ENCODE measurements at regions not wholly inside any gene's neighbourhood (a gene's known extent, or its start where the extent isn't known, plus 50 kb on each side); places are given as distances from the start of the nearest gene placed in this dataset.

DNA sequence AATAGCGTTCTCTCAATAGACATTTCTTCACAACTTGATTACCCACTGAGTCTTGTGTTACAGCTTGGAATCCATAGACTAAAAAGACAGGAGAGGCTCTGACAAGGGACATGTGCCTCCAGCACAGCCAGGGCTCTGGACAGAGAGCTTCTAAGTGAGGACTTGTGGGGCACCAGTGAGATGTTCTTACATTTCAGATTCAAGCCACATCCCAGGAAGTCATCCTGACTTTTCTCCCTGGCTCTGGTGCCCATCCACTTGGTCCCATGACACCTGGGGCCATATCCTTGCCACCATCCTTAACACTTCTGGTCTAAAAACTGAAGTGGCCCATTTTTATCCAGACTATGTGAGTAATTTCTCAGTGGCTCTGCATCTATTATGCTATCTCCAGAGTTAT is 440.1 kb downstream of the TCERG1L start:
- no peak for DNase-seq (ENCODE audit: extremely low read depth in 1 of 11, low read depth in 9 of 11, low spot score in 4 of 11)

DNA sequence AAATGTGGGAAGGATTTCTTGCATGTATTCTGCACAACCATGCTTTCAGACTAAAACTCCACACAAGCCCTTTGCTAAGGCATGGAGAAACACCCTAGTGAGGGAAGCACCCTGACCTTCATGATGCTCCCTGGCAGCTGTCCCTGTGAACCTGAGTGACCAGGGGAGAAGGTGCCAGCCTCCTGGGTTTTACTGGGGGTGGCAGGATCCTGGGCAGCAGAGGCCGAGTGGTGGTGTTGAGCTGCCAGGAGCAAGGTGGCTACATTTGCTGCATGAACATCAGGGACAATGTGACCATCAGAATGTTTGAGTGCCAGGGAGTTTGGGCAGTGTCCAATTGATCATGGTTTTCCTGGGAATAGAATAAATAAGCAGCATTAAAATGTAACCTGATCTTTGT is 437.9 kb downstream of the TCERG1L start:
- DNase-seq (ENCODE audit: extremely low read depth in 1 of 11, low read depth in 9 of 11, low spot score in 4 of 11): no peak

DNA sequence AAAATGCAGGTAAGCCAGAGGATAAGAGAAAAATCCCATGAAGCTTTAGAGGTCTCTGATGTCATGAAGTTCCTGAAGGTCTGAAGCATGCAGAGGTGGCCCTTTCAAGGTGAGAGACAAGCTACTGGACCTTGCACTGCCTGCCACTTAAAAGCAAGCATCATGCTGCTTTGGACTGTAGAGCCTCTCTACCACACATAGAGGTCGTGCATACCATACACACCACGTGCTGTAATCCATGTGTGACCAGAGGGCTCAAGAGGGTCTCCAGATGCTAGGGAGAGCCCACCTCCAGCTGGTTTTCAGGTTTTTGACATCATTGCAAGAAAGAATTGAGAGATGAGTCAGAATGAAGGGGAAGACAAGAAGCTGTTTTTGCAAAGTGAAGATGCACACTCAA is 436.4 kb downstream of the TCERG1L start:
- DNase-seq (ENCODE audit: extremely low read depth in 1 of 11, low read depth in 9 of 11, low spot score in 4 of 11): no peak

DNA sequence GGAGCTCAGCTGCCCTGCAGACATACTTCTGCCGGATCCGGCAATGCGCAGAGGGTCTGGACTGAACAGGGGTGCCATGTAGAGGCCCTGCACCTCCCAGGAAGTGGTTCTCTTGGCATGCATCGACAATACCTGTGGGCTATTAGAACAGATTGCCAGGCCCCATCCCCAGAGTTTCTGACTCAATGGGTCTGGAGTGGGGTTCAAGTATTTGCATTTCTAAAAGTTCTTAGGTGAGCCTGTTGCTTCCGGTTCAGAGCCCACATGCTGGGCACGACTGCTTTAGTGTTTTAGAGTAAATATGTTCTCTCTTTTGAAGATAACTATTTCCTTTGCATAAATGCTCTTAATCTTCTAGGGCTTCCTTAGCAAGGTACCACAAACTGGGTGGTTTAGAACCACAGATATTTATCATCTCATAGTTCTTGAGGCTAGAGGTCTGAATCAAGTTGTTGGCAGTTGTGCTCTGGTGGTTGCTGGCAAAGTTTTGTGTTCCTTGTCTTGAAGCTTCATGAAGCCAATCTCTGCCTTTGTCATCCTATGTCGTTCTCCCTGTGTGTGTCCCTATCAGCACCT is 435.5 kb downstream of the TCERG1L start:
- DNase-seq (ENCODE audit: extremely low read depth in 1 of 11, low read depth in 9 of 11, low spot score in 4 of 11): no peak

DNA sequence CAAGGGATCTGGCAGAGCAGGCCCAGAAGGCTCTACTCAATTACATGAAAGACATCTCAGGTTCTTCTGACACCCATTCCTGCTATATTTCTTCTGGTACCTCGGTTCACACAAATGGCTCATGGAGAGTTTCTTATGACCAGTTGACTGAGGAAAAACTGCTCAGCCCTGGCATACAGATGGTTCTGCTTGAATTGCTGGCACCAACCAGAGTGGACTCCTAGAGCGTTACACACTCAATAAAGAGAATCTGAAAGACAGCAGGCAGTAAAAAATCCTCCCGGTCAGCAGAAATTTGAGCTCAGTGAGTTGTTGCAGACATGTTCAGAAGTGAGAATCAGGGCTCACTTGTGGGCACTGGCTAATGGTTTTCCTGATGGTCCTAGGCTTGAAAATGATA is 434.4 kb downstream of the TCERG1L start:
- DNase-seq (ENCODE audit: extremely low read depth in 1 of 11, low read depth in 9 of 11, low spot score in 4 of 11): peak in 1 of 11 donors; percentile 26

DNA sequence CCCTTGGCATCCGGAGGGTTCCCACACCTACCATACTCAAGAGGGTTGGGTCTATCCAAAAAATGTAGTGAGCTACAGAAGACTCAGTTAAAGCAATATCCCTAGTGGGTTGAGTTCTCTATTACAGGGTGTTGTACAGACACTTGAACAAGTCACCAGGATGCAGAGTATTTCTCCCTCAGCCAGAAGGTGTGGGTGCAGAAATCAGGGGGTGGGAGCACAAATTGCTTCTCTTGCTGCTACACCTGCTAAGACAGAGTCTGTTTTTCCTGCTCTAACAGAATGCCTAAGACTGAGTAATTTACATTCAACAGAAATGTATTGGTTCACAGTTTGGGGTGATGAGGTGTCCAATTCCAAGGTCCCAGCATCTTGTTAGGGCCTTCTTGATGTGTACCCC is 433.4 kb downstream of the TCERG1L start:
- no peak for DNase-seq (ENCODE audit: extremely low read depth in 1 of 11, low read depth in 9 of 11, low spot score in 4 of 11)

DNA sequence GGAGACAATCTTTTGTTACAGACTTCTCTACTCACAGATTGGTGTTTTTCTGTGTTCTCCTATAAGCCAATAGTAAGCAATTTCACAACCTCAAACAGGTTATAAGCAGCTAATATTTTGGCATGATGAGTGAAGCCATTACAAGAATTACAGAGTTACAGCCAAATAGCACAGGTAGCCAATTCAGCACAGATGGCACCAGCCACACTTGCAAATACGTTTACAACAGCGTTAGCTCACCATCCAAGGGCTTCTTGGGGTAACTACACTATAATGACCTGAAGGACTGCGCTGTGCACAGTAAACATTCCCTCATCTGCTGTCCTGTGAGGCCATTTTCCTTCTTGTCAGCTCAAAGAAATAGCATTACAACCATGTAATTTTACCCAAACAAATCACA is 428.6 kb downstream of the TCERG1L start:
- no peak for DNase-seq (ENCODE audit: extremely low read depth in 1 of 11, low read depth in 9 of 11, low spot score in 4 of 11)

DNA sequence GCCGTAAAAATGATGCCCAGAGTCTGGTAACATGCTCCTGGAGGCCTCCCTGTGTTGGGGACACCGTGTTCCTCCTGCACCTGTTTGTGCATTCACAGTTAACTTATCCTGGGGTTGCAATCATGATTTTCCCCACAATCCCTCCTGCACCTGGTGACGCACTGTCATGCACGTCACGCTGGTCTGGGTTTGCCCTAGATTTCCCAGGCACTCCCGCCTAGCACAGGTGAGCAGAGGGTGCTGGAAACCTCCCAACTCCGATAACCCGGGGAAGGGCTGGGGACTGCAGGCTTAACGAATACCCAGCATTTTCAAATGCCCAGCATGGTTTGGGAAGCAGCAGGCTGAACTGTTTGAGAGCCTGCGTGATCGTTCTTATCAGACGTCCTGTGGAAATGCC is 427.1 kb downstream of the TCERG1L start:
- no peak for DNase-seq (ENCODE audit: extremely low read depth in 1 of 11, low read depth in 9 of 11, low spot score in 4 of 11)

DNA sequence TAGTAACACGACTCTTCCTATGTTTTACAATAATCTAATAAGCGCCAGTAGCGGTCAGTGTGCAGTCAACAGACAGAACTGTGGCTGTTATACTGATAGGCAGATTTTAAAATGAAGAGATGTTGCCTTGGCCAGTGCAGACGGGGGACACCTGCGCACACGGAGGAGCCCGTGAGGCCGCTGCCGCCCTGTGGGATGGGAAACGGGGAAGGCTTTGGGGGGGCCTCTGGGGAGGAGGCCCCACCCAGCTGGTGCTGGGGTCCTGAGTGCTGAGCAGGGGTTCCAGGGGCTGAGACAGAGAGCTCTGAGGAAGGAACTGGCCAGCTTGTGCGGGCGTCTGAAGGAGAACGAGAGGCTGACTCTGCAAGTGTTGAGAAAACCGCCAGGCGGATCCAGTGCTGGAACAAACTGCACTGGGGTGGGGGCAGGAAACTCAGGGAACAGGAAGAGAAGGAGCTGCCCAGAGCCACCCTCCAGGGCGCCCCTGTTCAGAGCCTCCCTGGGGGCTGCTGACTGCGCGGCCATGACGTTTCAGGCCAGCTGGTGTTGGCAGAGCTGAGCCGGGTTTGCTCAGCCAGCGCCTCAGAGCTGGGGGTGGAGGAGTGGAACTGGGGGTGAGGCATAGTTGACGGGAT is 426.4 kb downstream of the TCERG1L start:
- peak in 3 of 11 donors; percentile 12 to 25 (median 22) for DNase-seq (ENCODE audit: extremely low read depth in 1 of 11, low read depth in 9 of 11, low spot score in 4 of 11)

DNA sequence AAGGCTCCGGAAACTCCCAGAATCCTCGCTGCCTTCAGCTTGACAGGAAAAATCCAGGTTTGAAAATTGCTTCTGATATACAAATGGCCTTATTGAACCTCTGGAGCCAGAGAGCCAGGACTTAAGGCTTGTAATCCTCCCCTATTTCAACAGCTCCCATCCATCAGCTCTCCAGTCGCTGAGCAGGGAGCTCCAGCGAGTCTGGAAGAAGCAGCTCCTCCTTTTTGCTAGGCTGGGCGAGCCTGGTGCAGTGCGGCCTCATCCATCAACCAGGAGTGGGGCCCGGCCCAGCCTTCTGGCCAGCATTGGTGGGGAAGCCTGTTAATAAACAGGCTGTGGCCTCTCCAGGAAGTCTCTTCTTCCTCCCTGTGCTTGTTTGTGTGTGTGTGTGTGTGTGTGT is 424.4 kb downstream of the TCERG1L start:
- DNase-seq (ENCODE audit: extremely low read depth in 1 of 11, low read depth in 9 of 11, low spot score in 4 of 11): no peak

DNA sequence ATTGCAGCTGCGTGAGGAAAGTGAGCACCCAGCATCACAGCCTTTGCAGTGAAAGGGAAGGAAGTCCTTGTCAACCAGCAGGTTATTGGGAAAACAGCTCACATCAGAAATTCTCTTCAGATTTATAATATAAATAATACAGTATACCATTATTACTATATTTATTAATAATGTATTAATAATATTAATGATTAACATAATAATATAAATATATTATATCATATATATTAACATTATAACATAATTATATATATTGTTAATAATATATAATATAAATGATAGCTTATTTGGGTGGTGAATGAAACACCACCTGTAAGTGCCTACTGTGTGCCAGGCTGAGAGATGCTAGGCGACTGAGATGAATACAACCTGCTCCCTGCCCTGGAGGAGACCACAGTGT is 423.0 kb downstream of the TCERG1L start:
- DNase-seq (ENCODE audit: extremely low read depth in 1 of 11, low read depth in 9 of 11, low spot score in 4 of 11): no peak

DNA sequence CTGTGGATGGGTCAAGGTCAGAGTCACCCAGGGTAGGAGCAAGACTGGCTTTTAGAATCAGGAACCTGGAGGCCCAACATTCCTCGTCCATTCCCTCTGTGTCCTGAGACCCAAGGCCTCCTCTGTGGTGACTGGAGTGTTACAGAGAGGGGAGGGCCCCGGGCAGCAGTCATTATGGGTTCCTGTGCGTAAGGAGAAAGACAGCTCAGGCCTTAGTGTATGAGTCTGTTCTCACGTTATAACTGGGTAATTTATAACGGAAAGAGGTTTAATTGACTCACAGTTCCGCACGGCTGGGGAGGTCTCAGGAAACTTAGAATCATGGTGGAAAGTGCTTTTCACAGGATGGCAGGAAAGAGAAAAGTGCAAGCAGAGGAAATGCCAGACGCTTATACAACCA is 422.3 kb downstream of the TCERG1L start:
- DNase-seq (ENCODE audit: extremely low read depth in 1 of 11, low read depth in 9 of 11, low spot score in 4 of 11): no peak

DNA sequence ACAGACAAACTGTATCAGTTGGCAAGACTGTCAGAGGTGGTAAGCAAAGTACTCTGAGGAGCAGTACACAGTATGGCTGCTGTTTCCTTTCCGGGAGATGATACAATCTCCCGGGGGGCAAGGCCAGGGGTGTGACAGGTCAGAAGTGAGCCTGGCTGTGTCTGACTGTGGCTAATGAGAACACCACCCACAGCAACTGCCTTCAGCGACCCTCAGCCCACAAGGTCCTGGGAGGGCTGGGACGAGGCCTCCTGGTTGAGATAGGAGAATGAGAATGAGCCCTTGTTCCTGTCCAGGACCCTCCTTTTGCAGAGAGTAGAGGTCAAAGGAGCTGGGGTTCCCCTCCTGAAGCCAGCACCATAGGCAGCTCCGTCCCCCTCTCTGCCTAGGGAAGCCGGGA is 421.7 kb downstream of the TCERG1L start:
- DNase-seq (ENCODE audit: extremely low read depth in 1 of 11, low read depth in 9 of 11, low spot score in 4 of 11): no peak

DNA sequence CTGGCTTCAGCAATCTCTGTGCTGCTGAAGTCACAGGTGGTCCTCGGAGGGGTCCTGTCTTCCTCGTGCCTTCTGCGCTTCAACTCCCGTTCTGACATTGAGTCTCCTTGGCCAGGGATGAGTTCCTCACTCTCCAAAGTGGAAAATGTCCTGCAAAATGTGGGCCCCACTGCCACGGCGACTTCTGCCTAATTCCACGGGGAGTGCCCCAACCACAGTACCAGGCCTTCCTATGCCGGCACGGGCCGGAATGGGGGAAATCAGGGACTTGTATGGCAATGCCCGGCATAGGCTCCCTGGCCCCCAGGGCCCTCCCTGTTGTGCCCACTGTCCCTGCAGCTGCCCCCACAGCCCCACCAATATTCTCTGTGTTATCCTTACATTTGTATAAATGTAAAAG is 420.5 kb downstream of the TCERG1L start:
- DNase-seq (ENCODE audit: extremely low read depth in 1 of 11, low read depth in 9 of 11, low spot score in 4 of 11): no peak

DNA sequence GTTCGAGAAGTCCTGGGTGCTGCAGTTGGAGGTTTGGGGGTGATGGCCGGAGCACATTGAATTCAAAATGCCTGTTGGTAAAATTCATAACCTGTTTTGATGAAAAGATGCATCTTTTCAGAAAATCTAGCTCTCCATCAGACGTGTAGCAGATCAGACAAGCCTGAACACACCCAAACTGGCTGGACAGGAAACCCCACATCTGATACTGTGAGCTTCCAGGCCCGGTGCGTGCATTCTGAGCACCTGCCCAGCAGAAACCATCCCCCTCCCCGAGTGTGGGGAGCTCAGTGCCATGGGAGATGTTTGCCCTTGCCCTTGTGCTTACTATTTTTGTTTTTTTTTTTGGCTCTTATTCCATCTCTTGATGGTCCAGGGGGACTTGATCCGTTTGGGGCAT is 417.1 kb downstream of the TCERG1L start:
- no peak for DNase-seq (ENCODE audit: extremely low read depth in 1 of 11, low read depth in 9 of 11, low spot score in 4 of 11)

DNA sequence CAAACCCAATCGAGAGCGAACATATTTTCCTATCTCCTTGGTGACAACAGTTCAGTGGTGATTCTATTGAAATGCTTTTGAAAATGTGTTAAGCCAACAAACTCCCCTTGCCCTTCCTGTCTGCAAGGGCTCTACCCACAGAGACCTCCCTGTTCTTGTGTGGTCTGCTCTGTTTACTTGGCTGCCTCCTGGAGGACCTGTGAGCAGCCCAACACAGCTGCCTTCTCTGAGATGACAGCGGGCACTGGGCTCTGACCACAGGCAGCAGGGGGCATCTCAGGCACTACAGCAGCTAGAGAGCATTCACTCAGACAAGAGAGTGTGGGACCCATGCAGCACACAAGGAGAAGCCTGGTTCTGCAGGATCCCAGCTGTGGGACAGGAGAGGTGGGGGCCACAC is 416.4 kb downstream of the TCERG1L start:
- DNase-seq (ENCODE audit: extremely low read depth in 1 of 11, low read depth in 9 of 11, low spot score in 4 of 11): no peak

DNA sequence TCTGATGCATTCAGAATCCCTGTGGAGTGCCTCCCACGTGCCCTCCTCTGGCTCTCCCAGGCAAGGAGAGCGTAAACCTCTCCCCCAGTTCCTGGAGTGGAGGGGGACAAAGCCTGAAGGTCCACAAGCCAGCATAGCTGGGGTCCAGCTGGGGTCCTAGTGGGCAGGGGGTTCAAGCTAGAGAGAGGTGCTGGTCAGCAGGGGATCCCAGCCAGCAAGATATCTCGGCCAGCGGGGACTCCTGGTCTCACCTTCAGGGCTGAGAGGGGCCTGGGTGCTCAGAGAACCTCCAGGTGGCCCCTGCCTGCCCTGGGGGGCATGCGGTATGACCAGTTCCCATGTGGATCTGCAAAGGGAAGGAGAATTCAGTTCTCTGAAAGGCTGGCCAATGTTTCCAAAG is 413.7 kb downstream of the TCERG1L start:
- DNase-seq (ENCODE audit: extremely low read depth in 1 of 11, low read depth in 9 of 11, low spot score in 4 of 11): no peak

DNA sequence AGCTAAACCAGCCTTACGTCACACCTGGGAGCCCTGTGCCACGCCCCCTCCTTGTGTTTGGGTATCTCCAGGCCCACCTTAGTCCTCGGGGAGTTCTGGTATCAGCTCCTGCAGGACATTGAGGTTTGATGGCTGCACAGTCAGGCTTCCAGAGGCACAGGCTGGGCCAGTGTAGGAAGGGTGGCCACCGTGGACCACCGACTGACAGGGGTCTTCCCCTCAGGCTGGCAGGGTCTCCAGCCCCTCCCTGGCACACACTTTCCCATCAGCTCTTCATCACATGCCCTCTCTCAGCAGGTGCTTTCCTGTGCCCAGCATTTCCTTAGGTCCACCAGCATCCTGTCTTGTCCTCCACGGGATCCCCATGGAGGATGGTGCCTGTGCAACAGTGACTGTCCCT is 413.1 kb downstream of the TCERG1L start:
- DNase-seq (ENCODE audit: extremely low read depth in 1 of 11, low read depth in 9 of 11, low spot score in 4 of 11): no peak

DNA sequence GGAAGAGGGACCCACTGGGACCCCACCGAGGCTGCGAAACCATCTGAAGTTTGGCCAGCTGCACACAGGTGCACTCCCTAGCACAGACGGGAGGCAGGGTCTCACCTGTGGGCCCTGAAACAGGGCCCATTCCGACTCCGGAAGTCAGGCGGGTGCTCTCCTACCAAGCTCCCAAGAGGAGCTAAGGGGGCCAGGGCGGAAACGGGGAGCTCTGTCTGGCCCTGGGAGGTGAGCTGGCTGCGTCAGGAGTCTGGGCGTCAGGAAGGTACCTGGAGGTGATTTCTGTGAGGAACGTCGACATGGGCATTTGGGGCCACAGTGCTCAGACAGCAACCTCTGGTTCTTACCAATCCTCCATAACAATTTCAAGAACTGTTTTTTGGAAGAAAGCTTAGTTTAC is 411.7 kb downstream of the TCERG1L start:
- no peak for DNase-seq (ENCODE audit: extremely low read depth in 1 of 11, low read depth in 9 of 11, low spot score in 4 of 11)

DNA sequence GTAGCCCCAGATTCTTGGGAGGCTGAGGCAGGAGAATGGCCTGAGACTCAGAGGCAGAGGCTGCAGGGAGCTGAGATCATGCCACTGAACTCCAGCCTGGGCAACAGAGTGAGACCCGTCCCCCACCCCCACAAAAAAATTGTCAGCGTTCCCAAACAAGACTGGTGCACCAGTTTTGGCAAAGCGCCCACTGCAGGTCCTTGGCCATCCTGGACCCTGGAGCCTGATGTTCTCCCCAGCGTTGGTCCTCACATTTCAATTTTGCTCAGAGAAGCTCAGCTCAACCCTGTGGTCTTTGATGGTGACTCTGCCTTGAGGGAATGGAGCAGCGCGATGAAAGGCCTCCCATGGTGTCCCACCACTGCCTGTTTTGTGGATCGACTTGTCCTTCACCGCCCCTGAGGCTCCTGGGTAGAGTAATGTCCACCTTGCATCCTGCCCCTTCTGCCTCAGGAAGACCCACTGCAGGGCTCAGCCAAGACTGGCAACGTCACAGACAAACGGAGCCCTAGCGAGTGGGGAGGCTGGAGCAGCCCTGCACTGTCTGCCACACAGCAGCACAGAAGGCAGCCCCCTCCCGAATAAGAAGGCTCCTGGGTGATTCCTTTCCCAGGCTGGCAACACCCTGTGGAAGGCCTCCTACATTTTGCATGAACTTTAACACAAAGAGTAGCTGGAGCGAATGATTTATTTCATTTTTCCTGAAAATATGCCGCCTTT is 410.9 kb downstream of the TCERG1L start:
- DNase-seq (ENCODE audit: extremely low read depth in 1 of 11, low read depth in 9 of 11, low spot score in 4 of 11): no peak
